GM23248 (cell line): ENCODE measurements at regions not wholly inside any gene's neighbourhood (a gene's known extent, or its start where the extent isn't known, plus 50 kb on each side); places are given as distances from the start of the nearest gene placed in this dataset.

ENCODE experiments used
- DNase-seq: peaks from one replicate; pipeline ENCODE4 v3.0.0-alpha.2; 2015
- H2AFZ ChIP-seq: fragments of 200-600 bp; sonication (generic); 2 replicates; pipeline ENCODE4 v1.6.1; 2016; ENCODE audit warnings: antibody characterized with exemption
- H3F3A ChIP-seq: fragments of 200-600 bp; sonication (generic); 2 replicates; pipeline ENCODE4 v1.6.1; 2016; ENCODE audit warnings: mild to moderate bottlenecking, antibody characterized with exemption, mixed run types; ENCODE audit not compliant: insufficient read depth
- H3K27ac ChIP-seq: fragments of 200-600 bp; sonication (generic); 2 replicates; pipeline ENCODE4 v1.5.1; 2016; ENCODE audit warnings: mild to moderate bottlenecking
- H3K27me3 ChIP-seq: fragments of 200-600 bp; sonication (generic); replicated peaks from 2 replicates; pipeline ENCODE4 v1.6.1; 2016; ENCODE audit warnings: mild to moderate bottlenecking; ENCODE audit not compliant: insufficient read depth
- H3K36me3 ChIP-seq: fragments of 200-600 bp; sonication (generic); 2 replicates; pipeline ENCODE4 v1.6.1; 2016; ENCODE audit warnings: low read depth, mild to moderate bottlenecking
- H3K4me1 ChIP-seq: fragments of 200-600 bp; sonication (generic); 2 replicates; pipeline ENCODE4 v1.6.1; 2016; ENCODE audit warnings: mild to moderate bottlenecking; ENCODE audit not compliant: insufficient read depth
- H3K4me2 ChIP-seq: fragments of 200-600 bp; sonication (generic); one replicate; pipeline ENCODE4 v1.6.1; 2016; ENCODE audit warnings: mild to moderate bottlenecking; ENCODE audit not compliant: unreplicated experiment
- H3K4me3 ChIP-seq: fragments of 200-600 bp; sonication (generic); 2 replicates; pipeline ENCODE4 v1.5.1; 2016; ENCODE audit warnings: mild to moderate bottlenecking
- H3K79me2 ChIP-seq: fragments of 200-600 bp; sonication (generic); 2 replicates; pipeline ENCODE4 v1.6.1; 2016; ENCODE audit warnings: mild to moderate bottlenecking; ENCODE audit not compliant: insufficient read depth
- H3K9ac ChIP-seq: fragments of 200-600 bp; sonication (generic); 2 replicates; pipeline ENCODE4 v1.6.1; 2016; ENCODE audit warnings: mild to moderate bottlenecking
- H3K9me2 ChIP-seq: fragments of 200-600 bp; sonication (generic); 2 replicates; pipeline ENCODE4 v1.6.1; 2016; ENCODE audit warnings: mixed run types, mild to moderate bottlenecking, moderate library complexity; ENCODE audit not compliant: insufficient read depth
- H3K9me3 ChIP-seq: fragments of 200-600 bp; sonication (generic); one replicate; pipeline ENCODE4 v1.6.1; 2017; ENCODE audit warnings: low read depth
- H4K20me1 ChIP-seq: fragments of 200-600 bp; sonication (generic); 2 replicates; pipeline ENCODE4 v1.6.0; 2016; ENCODE audit not compliant: insufficient read depth
- EZH2 ChIP-seq: fragments of 200-600 bp; sonication (generic); IDR thresholded peaks from 2 replicates; pipeline ENCODE4 v1.6.1; 2018; ENCODE audit warnings: antibody characterized with exemption, mild to moderate bottlenecking; ENCODE audit not compliant: insufficient read depth, poor library complexity, severe bottlenecking
- EZH2phosphoT487 ChIP-seq: fragments of 200-600 bp; sonication (generic); IDR thresholded peaks from 2 replicates; pipeline ENCODE4 v1.6.1; 2018; ENCODE audit warnings: antibody characterized with exemption, moderate library complexity, mild to moderate bottlenecking, low read depth; ENCODE audit not compliant: insufficient read depth
- WGBS, 2 experiments: methylation state at CpG; one replicate each; pipeline ENCODE4 v1.1.6; 2015 to 2017; ENCODE audit warnings: low lambda C conversion rate in 2 of 2, low coverage in 1 of 2; ENCODE audit errors: missing lambda C conversion rate in 2 of 2; 5-methylcytosine and 5-hydroxymethylcytosine counted together
- in situ Hi-C: fragments of 300-500 bp; cut with MboI; formaldehyde crosslinking; loops from 2 replicates; pipeline ENCODE4 v1.15.0; 2020

GRCh38 chr1:168476588-168477385 lies 67.0 kb downstream of the XCL2 start:
- WGBS, 2 experiments = 71 to 73% methylated on average over 7 of the region's 7 CpGs
- in situ Hi-C loops = no loop called here
- Histone ChIP-seq H3K79me2 (no peaks in the 10 kb centered on the region), H3K9ac (no peak overlapping the region), H3K4me1 (peaks cover 5% of the 10 kb centered on the region), H3K27me3 (no peaks in the 10 kb centered on the region), H3K4me3 (no peak overlapping the region), H3K9me3 (no peaks in the 10 kb centered on the region), H3K27ac (no peak overlapping the region), H3F3A (peaks cover 5% of the 10 kb centered on the region), H3K9me2 (no peaks in the 10 kb centered on the region), H3K36me3 (no peaks in the 10 kb centered on the region), H4K20me1 (no peaks in the 10 kb centered on the region), H3K4me2 (no peak overlapping the region), H2AFZ (no peak overlapping the region)
- TF ChIP-seq EZH2 (no peak), EZH2phosphoT487 (no peak)
- no peak for DNase-seq

- H3K79me2 ChIP-seq = no peaks in the 10 kb centered on the region
- in situ Hi-C loops = no loop called here
- TF ChIP-seq EZH2 (no peak), EZH2phosphoT487 (no peak)
- no peaks in the 10 kb centered on the region for H3K27me3 ChIP-seq
- no peak overlapping the region for H3K4me3 ChIP-seq
- H3F3A ChIP-seq = peaks cover 19% of the 10 kb centered on the region
- H3K4me1 ChIP-seq = peaks cover 18% of the 10 kb centered on the region
- H4K20me1 ChIP-seq = no peaks in the 10 kb centered on the region
- H3K9ac ChIP-seq = no peak overlapping the region
- DNase-seq = no peak
- no peaks in the 10 kb centered on the region for H3K36me3 ChIP-seq
- no peak overlapping the region for H3K4me2 ChIP-seq
- H3K9me3 ChIP-seq = no peaks in the 10 kb centered on the region
- WGBS, 2 experiments = 70 to 91% methylated on average over 1 of the region's 1 CpG
- H3K27ac ChIP-seq = no peak overlapping the region
- no peak overlapping the region for H2AFZ ChIP-seq
- no peaks in the 10 kb centered on the region for H3K9me2 ChIP-seq
Measured at GRCh38 chr1:168474322-168474721, 69.5 kb downstream of the XCL2 start.

GRCh38 chr1:168473126-168473525 lies 70.7 kb downstream of the XCL2 start:
- Histone ChIP-seq H3K27ac (no peak overlapping the region), H3K79me2 (no peaks in the 10 kb centered on the region), H3K4me3 (no peak overlapping the region), H3K9me3 (no peaks in the 10 kb centered on the region), H4K20me1 (no peaks in the 10 kb centered on the region), H2AFZ (no peak overlapping the region), H3K27me3 (no peaks in the 10 kb centered on the region), H3K4me1 (peaks cover 30% of the 10 kb centered on the region), H3K9me2 (no peaks in the 10 kb centered on the region), H3K36me3 (no peaks in the 10 kb centered on the region), H3F3A (peaks cover 31% of the 10 kb centered on the region), H3K4me2 (no peak overlapping the region), H3K9ac (no peak overlapping the region)
- in situ Hi-C loops = no loop called here
- no peak for TF ChIP-seq EZH2
- no peak for TF ChIP-seq EZH2phosphoT487
- DNase-seq = no peak

GRCh38 chr1:168472223-168472622 lies 71.6 kb downstream of the XCL2 start:
- Histone ChIP-seq H3K27me3 (no peaks in the 10 kb centered on the region), H3K79me2 (no peaks in the 10 kb centered on the region), H4K20me1 (no peaks in the 10 kb centered on the region), H3K4me3 (no peak overlapping the region), H3K9me2 (no peaks in the 10 kb centered on the region), H3F3A (peaks cover 40% of the 10 kb centered on the region), H3K4me1 (peaks cover 39% of the 10 kb centered on the region), H3K36me3 (no peaks in the 10 kb centered on the region), H3K9me3 (no peaks in the 10 kb centered on the region), H2AFZ (no peak overlapping the region), H3K9ac (no peak overlapping the region), H3K27ac (no peak overlapping the region), H3K4me2 (no peak overlapping the region)
- no peak for TF ChIP-seq EZH2
- no peak for TF ChIP-seq EZH2phosphoT487
- in situ Hi-C loops = no loop called here
- 16 to 17% methylated on average over 2 of the region's 2 CpGs for WGBS, 2 experiments
- no peak for DNase-seq
